Calu3 (cell line): ENCODE measurements at regions not wholly inside any gene's neighbourhood (a gene's known extent, or its start where the extent isn't known, plus 50 kb on each side); places are given as distances from the start of the nearest gene placed in this dataset.

ENCODE experiments used
- BruUV-seq: library from RNA; stranded (reverse); fragments of 400-500 nt; replicated peaks from 2 replicates; lab custom pipeline; 2021; lab: Mats Ljungman, UMichigan
- CTCF ChIA-PET: fragments of 300-600 bp; sonication (Branson Sonifier 250); formaldehyde crosslinking; loops from one replicate; lab custom pipeline; 2022; ENCODE audit warnings: antibody characterized with exemption; lab: Charles Lee
- DNase-seq: peaks from one replicate; pipeline ENCODE4 v3.0.0; 2022
- H3K27ac Mint-ChIP-seq: one replicate; pipeline ENCODE4 v1.8.0; 2022; ENCODE audit warnings: mixed read lengths; ENCODE audit not compliant: unreplicated experiment
- H3K27me3 Mint-ChIP-seq: one replicate; pipeline ENCODE4 v1.8.0; 2022; ENCODE audit warnings: mixed read lengths; ENCODE audit not compliant: unreplicated experiment
- H3K36me3 Mint-ChIP-seq: one replicate; pipeline ENCODE4 v1.8.0; 2022; ENCODE audit warnings: mild to moderate bottlenecking, moderate library complexity, mixed read lengths; ENCODE audit not compliant: insufficient read depth, unreplicated experiment
- H3K4me1 Mint-ChIP-seq: one replicate; pipeline ENCODE4 v1.8.0; 2022; ENCODE audit warnings: mild to moderate bottlenecking, low read depth, mixed read lengths; ENCODE audit not compliant: unreplicated experiment
- H3K4me3 Mint-ChIP-seq: one replicate; pipeline ENCODE4 v1.8.0; 2022; ENCODE audit warnings: mild to moderate bottlenecking, low read depth, moderate library complexity, mixed read lengths; ENCODE audit not compliant: unreplicated experiment
- H3K9me3 Mint-ChIP-seq: one replicate; pipeline ENCODE4 v1.8.0; 2022; ENCODE audit warnings: low read depth, mixed read lengths; ENCODE audit not compliant: unreplicated experiment
- CTCF ChIP-seq: fragments of 200-600 bp; IDR thresholded peaks from one replicate; pipeline ENCODE4 v1.8.0; 2022; ENCODE audit warnings: antibody characterized with exemption; ENCODE audit not compliant: unreplicated experiment
- intact Hi-C: fragments of 100-400 bp; cut with micrococcal nuclease; formaldehyde crosslinking; loops from one replicate; pipeline ENCODE4 v1.10.0; 2022; ENCODE audit not compliant: unreplicated experiment

GRCh38 chr2:128773641-128774319 lies 455.1 kb upstream of the HS6ST1 start:
- no TSS peak for BruUV-seq
- intact Hi-C loops: no loop called here
- CTCF ChIA-PET: no interaction called here
- H3K4me1 Mint-ChIP-seq: no peaks in the 10 kb centered on the region
- H3K36me3 Mint-ChIP-seq: no peaks in the 10 kb centered on the region
- no peak for DNase-seq
- TF ChIP-seq CTCF: no peak
- no peak overlapping the region for H3K4me3 Mint-ChIP-seq
- H3K9me3 Mint-ChIP-seq: peaks cover 2% of the 10 kb centered on the region
- peaks cover 29% of the 10 kb centered on the region for H3K27me3 Mint-ChIP-seq
- no peak overlapping the region for H3K27ac Mint-ChIP-seq

- H3K36me3 Mint-ChIP-seq: no peaks in the 10 kb centered on the region
- peaks cover 24% of the 10 kb centered on the region for H3K27me3 Mint-ChIP-seq
- no TSS peak for BruUV-seq
- H3K9me3 Mint-ChIP-seq: peaks cover 2% of the 10 kb centered on the region
- no peaks in the 10 kb centered on the region for H3K4me1 Mint-ChIP-seq
- CTCF ChIA-PET: no interaction called here
- no peak overlapping the region for H3K4me3 Mint-ChIP-seq
- H3K27ac Mint-ChIP-seq: no peak overlapping the region
- no peak for TF ChIP-seq CTCF
- intact Hi-C loops: no loop called here
- no peak for DNase-seq
Observed at GRCh38 chr2:128774320-128775216, 455.9 kb upstream of the HS6ST1 start.

GRCh38 chr2:128775217-128775913 lies 456.7 kb upstream of the HS6ST1 start:
- no peak for DNase-seq
- H3K4me3 Mint-ChIP-seq: no peak overlapping the region
- CTCF ChIA-PET: no interaction called here
- no peak for TF ChIP-seq CTCF
- BruUV-seq: no TSS peak
- peaks cover 2% of the 10 kb centered on the region for H3K9me3 Mint-ChIP-seq
- no peaks in the 10 kb centered on the region for H3K36me3 Mint-ChIP-seq
- no peaks in the 10 kb centered on the region for H3K4me1 Mint-ChIP-seq
- peaks cover 16% of the 10 kb centered on the region for H3K27me3 Mint-ChIP-seq
- intact Hi-C loops: no loop called here
- H3K27ac Mint-ChIP-seq: no peak overlapping the region

DNA sequence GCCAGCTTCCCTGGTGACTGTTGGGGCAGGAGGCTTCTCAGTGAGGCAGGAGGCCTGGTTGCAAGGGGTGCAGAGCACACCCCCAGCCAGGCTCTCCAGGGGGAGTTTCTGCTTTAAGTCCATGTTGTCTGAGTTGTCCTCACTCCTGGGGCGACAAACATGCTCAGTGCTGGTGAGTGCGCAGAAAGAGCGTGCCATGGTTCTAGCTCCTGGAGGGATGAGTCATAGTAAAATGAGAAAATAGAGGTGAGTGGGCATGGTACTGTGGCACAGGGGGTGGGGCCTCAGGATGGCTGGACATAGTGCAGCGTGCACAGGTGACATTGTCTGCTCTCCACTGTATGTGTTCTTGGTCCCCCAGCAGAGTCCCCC lies 457.2 kb upstream of the HS6ST1 start:
- Mint-ChIP-seq H3K27me3 (peaks cover 14% of the 10 kb centered on the region), H3K4me1 (no peaks in the 10 kb centered on the region), H3K36me3 (no peaks in the 10 kb centered on the region), H3K9me3 (peaks cover 2% of the 10 kb centered on the region), H3K27ac (no peak overlapping the region), H3K4me3 (no peak overlapping the region)
- intact Hi-C loops: no loop called here
- TF ChIP-seq CTCF: no peak
- no peak for DNase-seq
- CTCF ChIA-PET: no interaction called here
- no TSS peak for BruUV-seq
